Mammary epithelial cell (primary cell): ENCODE measurements at regions not wholly inside any gene's neighbourhood (a gene's known extent, or its start where the extent isn't known, plus 50 kb on each side); places are given as distances from the start of the nearest gene placed in this dataset.

Experiments
- CTCF ChIP-seq, 2 donors: IDR thresholded peaks in 1 of 2; conservative IDR thresholded peaks in 1 of 2; 2 replicates each; pipeline ENCODE4 v1.5.1; 2011 to 2012; ENCODE audit warnings: inconsistent platforms in 2 of 2, low read length in 2 of 2, mild to moderate bottlenecking in 2 of 2, control low read depth in 1 of 2, low read depth in 1 of 2; ENCODE audit not compliant: insufficient read depth in 1 of 2; ENCODE audit errors: extremely low read depth in 1 of 2
- EZH2 ChIP-seq: IDR thresholded peaks from 2 replicates; pipeline ENCODE4 v1.6.1; 2012; ENCODE audit warnings: low read length, inconsistent platforms, borderline replicate concordance

- no peak for TF ChIP-seq CTCF (conservative IDR thresholded peaks at IDR 0.05 in 1 of 2, IDR thresholded peaks at IDR 0.05 in 1 of 2; ENCODE audit: extremely low read depth in 1 of 2, insufficient read depth in 1 of 2, low read depth in 1 of 2, low read length in 2 of 2)
- TF ChIP-seq EZH2: no peak
Observed at GRCh38 chr2:84173041-84173440, 286.0 kb downstream of the SUCLG1 start.
